Natural killer cell treated with Interleukin-12 subunit alpha and Interleukin-12 subunit beta and Interleukin-15 and Interleukin-18, amount 100 ng/mL, for 72 hours (primary cell): ENCODE measurements at regions not wholly inside any gene's neighbourhood (a gene's known extent, or its start where the extent isn't known, plus 50 kb on each side); places are given as distances from the start of the nearest gene placed in this dataset.
"Not testable (repeated sequence)": the region's sequence is repeated elsewhere in the genome, so short reads cannot be mapped to it uniquely, and the experiment has no call there.

Source experiments
- ATAC-seq, 2 donors: fragments of 150-1000 bp; cut with Tn5 transposase in 1 of 2; sonication (Bioruptor Pico), chemical (Tn5 transposase) in 1 of 2; 2 replicates each; pipeline ENCODE4 v1.10.0; 2021
- DNase-seq: peaks from one replicate; pipeline ENCODE4 v3.0.0; 2022; ENCODE audit warnings: low spot score
- H3K27ac Mint-ChIP-seq, 2 donors: 1 replicate in 1 of 2; 2 replicates in 1 of 2; pipeline ENCODE4 v1.8.0; 2022; ENCODE audit warnings: mixed read lengths in 2 of 2, mild to moderate bottlenecking in 1 of 2, moderate library complexity in 1 of 2
- H3K27me3 Mint-ChIP-seq, 2 donors: 1 replicate in 1 of 2; 2 replicates in 1 of 2; pipeline ENCODE4 v1.8.0; 2022; ENCODE audit warnings: mixed read lengths in 2 of 2
- H3K36me3 Mint-ChIP-seq: one replicate; pipeline ENCODE4 v1.8.0; 2022; ENCODE audit warnings: mixed read lengths
- H3K4me1 Mint-ChIP-seq, 2 donors: 1 replicate in 1 of 2; 2 replicates in 1 of 2; pipeline ENCODE4 v1.8.0; 2022; ENCODE audit warnings: low read depth in 2 of 2, mixed read lengths in 2 of 2, mild to moderate bottlenecking in 1 of 2
- H3K4me3 Mint-ChIP-seq: one replicate; pipeline ENCODE4 v1.8.0; 2022; ENCODE audit warnings: mixed read lengths
- H3K9me3 Mint-ChIP-seq: 2 replicates; pipeline ENCODE4 v1.8.0; 2022; ENCODE audit warnings: mixed read lengths

- H3K4me3 Mint-ChIP-seq: no peak overlapping the region
- ATAC-seq (peak in 1 of 2 donors; percentile 32), DNase-seq (no peak)
- H3K4me1 Mint-ChIP-seq: peaks cover 0 to 11% of the 10 kb centered on the region in 2 donors
- peaks cover 0 to 15% of the 10 kb centered on the region in 2 donors for H3K27me3 Mint-ChIP-seq
- no peak overlapping the region for H3K27ac Mint-ChIP-seq
- H3K36me3 Mint-ChIP-seq: peaks cover 10% of the 10 kb centered on the region
- no peaks in the 10 kb centered on the region for H3K9me3 Mint-ChIP-seq
These were observed 111.1 kb downstream of the KLF8 start for GRCh38 chrX:56343219-56343618.

GRCh38 chrX:56343664-56344063 lies 111.5 kb downstream of the KLF8 start:
- Mint-ChIP-seq H3K9me3 (no peaks in the 10 kb centered on the region), H3K27me3 (peaks cover 0 to 15% of the 10 kb centered on the region in 2 donors), H3K4me3 (no peak overlapping the region), H3K4me1 (peaks cover 0 to 11% of the 10 kb centered on the region in 2 donors), H3K36me3 (peaks cover 8% of the 10 kb centered on the region), H3K27ac (no peak overlapping the region)
- ATAC-seq (no peak), DNase-seq (no peak)

DNA sequence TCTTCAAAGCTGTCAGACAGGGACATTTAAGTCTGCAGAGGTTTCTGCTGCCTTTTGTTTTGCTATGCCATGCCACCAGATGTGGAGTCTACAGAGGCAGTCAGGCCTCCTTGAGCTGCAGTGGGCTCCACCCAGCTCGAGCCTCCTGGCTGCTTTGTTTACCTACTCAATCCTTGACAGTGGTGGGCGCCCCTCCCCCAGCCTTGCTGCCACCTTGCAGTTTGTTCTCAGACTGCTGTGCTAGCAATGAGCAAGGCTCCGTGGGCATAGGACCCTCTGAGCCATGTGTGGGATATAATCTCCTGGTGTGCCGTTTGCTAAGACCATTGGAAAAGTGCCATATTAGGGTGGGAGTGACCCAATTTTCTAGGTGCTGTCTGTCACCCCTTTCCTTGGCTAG lies 126.0 kb downstream of the KLF8 start:
- peaks cover 8 to 15% of the 10 kb centered on the region in 2 donors for H3K27me3 Mint-ChIP-seq
- not testable (repeated sequence) for H3K27ac Mint-ChIP-seq, H3K4me3 Mint-ChIP-seq, ATAC-seq, H3K4me1 Mint-ChIP-seq, H3K36me3 Mint-ChIP-seq, DNase-seq, H3K9me3 Mint-ChIP-seq

- Mint-ChIP-seq H3K4me1 (peaks cover 15 to 20% of the 10 kb centered on the region in 2 donors), H3K27ac (peak overlapping the region; percentile 13 to 27), H3K36me3 (peaks cover 11% of the 10 kb centered on the region), H3K4me3 (peak overlapping the region; percentile 35)
- not testable (repeated sequence) for ATAC-seq, DNase-seq, H3K27me3 Mint-ChIP-seq, H3K9me3 Mint-ChIP-seq
These were observed 133.0 kb downstream of the KLF8 start for GRCh38 chrX:56365171-56365570.

DNA sequence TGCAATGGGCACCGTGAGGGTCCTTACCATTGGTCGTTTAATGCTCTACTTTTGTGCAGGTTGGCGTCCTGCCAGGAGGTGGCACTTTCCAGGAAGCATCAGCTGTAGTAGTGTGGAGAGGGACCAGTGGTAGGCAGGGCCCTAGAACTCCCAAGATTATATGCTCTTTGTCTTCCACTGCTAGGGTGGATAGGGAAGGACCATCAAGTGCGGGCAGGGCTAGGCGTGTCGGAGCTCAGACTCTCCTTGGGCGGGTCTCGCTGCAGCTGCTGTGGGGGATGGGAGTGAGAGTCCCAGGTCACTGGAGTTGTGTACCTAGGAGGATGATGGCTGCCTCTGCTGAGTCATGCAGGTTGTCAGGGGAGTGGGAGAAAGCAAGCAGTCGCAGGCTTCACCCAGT lies 134.7 kb downstream of the KLF8 start:
- DNase-seq (no peak), ATAC-seq (peak in 1 of 2 donors; percentile 15)
- H3K36me3 Mint-ChIP-seq: peaks cover 11% of the 10 kb centered on the region
- H3K4me1 Mint-ChIP-seq: peaks cover 15 to 20% of the 10 kb centered on the region in 2 donors
- H3K4me3 Mint-ChIP-seq: no peak overlapping the region
- no peaks in the 10 kb centered on the region for H3K9me3 Mint-ChIP-seq
- H3K27me3 Mint-ChIP-seq: peaks cover 0 to 11% of the 10 kb centered on the region in 2 donors
- H3K27ac Mint-ChIP-seq: peak overlapping the region; percentile 27 to 62

DNA sequence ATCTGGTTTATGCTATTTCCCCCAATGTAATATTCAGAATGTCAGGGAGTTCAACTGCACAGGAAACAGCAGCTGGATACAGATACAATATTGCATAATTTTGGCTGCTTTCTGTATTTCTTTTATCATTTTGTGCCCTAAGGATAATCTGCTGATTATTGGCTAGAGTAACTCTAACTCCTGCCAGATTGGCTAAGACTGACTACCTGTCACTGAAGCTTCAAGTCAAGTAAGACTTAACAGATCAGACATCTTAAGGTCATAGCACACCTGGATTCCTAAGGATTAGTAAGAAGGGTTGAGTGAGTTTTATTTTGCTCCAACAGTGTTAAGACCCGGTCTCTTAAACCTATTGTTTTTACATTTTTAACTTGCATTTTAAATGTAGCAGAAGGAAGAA lies 136.8 kb downstream of the KLF8 start:
- no peaks in the 10 kb centered on the region for H3K9me3 Mint-ChIP-seq
- peaks cover 0 to 14% of the 10 kb centered on the region in 2 donors for H3K27me3 Mint-ChIP-seq
- H3K36me3 Mint-ChIP-seq: peaks cover 11% of the 10 kb centered on the region
- H3K4me3 Mint-ChIP-seq: peak overlapping the region; percentile 49
- H3K4me1 Mint-ChIP-seq: peaks cover 15 to 20% of the 10 kb centered on the region in 2 donors
- DNase-seq: no peak
- no peak for ATAC-seq
- H3K27ac Mint-ChIP-seq: peak overlapping the region; percentile 57 to 62

DNA sequence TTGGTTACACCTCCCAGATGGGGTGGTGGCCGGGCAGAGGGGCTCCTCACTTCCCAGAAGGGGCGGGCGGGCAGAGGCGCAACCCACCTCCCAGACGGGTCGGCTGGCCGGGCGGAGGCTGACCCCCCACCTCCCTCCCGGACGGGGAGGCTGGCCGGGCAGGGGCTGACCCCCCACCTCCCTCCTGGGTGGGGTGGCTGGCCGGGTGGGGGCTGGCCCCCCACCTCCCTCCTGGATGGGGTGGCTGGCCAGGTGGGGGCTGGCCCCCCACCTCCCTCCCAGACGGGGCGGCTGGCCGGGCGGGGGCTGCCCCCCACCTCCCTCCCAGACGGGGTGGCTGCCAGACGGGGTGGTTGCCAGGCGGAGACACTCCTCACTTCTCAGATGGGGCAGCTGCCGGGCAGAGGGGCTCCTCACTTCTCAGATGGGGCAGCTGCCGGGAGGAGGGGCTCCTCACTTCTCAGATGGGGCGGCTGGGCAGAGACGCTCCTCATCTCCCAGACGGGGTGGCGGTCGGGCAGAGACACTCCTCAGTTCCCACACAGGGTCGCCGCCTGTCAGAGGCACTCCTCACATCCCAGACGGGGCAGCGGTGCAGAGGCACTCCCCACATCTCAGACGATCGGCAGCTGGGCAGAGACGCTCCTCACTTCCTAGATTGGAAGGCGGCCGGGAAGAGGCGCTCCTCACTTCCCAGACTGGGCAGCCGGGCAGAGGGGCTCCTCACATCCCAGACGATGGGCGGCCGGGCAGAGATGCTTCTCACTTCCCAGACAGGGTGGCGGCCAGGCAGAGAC lies 148.0 kb downstream of the KLF8 start:
- H3K4me3 Mint-ChIP-seq, ATAC-seq, H3K27ac Mint-ChIP-seq: not testable (repeated sequence)

DNA sequence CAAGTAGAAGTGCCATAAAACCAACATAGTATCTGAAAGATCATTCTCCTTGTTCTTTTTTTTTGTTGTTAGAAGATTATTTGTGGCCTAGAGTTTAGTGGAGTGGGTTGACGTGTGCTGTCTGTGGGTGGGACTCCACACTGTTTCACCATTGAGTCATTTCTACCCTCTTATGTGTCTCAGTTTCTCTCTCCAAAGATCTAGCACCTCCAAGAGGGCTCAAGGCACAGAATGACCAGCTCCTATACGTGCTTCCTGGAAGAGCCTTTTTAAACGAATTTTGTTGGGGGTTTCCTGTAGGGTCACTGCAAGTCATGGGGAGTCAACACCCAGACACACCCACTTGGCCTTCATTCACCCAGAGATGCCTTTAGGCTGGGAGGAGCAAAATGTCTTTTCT lies 150.1 kb downstream of the KLF8 start:
- H3K4me3 Mint-ChIP-seq: peak overlapping the region; percentile 44
- ATAC-seq (peak; percentile 96), DNase-seq (peak; percentile 61)
- peak overlapping the region; percentile 54 to 88 for H3K27ac Mint-ChIP-seq
- peaks cover 18 to 28% of the 10 kb centered on the region in 2 donors for H3K4me1 Mint-ChIP-seq
- H3K36me3 Mint-ChIP-seq: no peaks in the 10 kb centered on the region
- no peaks in the 10 kb centered on the region for H3K9me3 Mint-ChIP-seq
- peaks cover 0 to 11% of the 10 kb centered on the region in 2 donors for H3K27me3 Mint-ChIP-seq

More for the DNA sequence above, 148.0 kb downstream of the KLF8 start:
- not testable (repeated sequence) for DNase-seq, H3K27me3 Mint-ChIP-seq, H3K36me3 Mint-ChIP-seq, H3K9me3 Mint-ChIP-seq
- H3K4me1 Mint-ChIP-seq: peaks cover 11 to 25% of the 10 kb centered on the region in 2 donors

DNA sequence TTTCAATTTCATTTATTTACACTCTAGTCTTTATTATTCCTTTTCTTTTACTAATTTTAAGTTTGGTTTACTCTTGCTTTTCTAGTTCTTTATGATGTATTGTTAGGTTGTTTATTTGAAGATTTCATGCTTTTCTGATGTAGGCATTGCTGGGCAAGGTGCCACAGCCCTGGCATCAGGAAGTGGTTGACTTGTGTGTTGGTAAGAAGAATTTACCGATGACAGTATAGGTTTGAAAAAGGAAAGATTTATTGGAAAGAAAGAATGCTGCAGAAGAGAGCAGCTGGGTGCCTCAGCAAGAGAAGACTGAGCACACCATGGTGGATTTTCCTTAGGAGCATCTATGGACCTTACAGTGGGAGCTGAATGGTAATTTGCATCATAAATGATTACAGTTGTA lies 153.2 kb downstream of the KLF8 start:
- no peak for DNase-seq
- Mint-ChIP-seq H3K36me3 (no peaks in the 10 kb centered on the region), H3K27ac (peak overlapping the region; percentile 1 to 88), H3K9me3 (no peaks in the 10 kb centered on the region), H3K4me3 (peak overlapping the region; percentile 2), H3K4me1 (peaks cover 18 to 28% of the 10 kb centered on the region in 2 donors), H3K27me3 (peaks cover 0 to 15% of the 10 kb centered on the region in 2 donors)
- no peak for ATAC-seq

DNA sequence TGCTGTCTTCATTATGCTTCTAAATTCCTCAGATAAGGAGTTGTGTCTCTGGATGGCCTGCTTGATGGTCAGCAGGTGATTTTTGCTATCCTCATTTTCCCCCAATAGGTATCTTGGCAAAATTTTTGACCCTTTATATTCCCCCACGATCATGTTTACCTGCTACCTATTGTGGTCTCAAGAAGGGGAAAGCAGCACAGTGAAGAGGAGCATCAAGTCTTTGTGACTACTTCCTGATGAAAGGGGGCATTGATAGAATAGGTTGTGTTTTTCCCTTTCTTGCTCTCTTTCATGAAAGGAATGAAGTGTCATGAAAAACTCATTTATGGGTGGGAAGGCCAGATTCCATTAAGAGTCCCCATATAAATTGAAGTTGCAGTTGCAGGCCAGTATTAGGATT lies 153.8 kb downstream of the KLF8 start:
- peak overlapping the region in 1 of 2 donors; percentile 56 for H3K27ac Mint-ChIP-seq
- no peak for DNase-seq
- peak overlapping the region; percentile 32 for H3K4me3 Mint-ChIP-seq
- peaks cover 18 to 28% of the 10 kb centered on the region in 2 donors for H3K4me1 Mint-ChIP-seq
- no peaks in the 10 kb centered on the region for H3K36me3 Mint-ChIP-seq
- peaks cover 0 to 15% of the 10 kb centered on the region in 2 donors for H3K27me3 Mint-ChIP-seq
- no peaks in the 10 kb centered on the region for H3K9me3 Mint-ChIP-seq
- no peak for ATAC-seq

DNA sequence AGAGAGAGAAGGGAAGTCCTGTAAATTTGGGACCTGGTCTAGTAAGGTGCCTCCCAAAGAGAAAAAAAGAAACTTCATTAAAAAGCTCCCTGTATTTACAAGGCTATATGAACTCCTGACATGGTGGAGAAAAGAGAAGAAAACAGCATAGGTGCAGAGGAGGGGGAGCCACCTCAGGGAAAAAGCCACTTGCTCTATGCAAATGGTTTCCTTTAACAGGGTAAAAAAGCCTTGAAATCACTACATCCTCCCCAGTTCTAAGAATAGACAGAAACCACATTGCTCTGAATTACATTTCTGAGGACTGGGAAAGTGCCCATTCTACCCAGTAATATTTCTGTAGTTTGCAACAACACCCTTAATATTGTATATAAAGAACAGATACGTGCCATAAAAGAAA lies 165.5 kb downstream of the KLF8 start:
- peaks cover 7 to 17% of the 10 kb centered on the region in 2 donors for H3K4me1 Mint-ChIP-seq
- peak overlapping the region; percentile 58 for H3K4me3 Mint-ChIP-seq
- H3K27ac Mint-ChIP-seq: peak overlapping the region; percentile 81 to 92
- H3K9me3 Mint-ChIP-seq: no peaks in the 10 kb centered on the region
- peaks cover 0 to 10% of the 10 kb centered on the region in 2 donors for H3K27me3 Mint-ChIP-seq
- H3K36me3 Mint-ChIP-seq: peaks cover 11% of the 10 kb centered on the region
- DNase-seq: no peak
- ATAC-seq: peak; percentile 78 to 91

DNA sequence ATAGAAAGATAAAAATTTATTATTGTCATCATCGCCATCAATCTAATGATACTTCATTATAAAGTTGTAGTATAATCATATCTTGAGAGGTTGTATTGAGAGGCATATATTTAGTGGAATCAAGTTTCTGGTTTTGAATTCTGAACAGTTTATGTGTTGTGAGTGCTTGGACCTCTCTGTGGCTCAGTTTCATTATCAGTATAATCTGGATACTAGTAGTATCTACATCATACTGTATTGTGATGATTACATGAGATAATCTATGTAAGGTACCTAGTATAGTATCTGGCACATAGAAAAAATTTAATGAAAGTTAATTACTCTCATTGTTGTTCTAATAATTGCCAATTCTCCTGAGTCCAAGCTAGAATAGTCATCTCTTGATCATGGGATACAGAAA lies 161.2 kb upstream of the UBQLN2 start:
- DNase-seq: no peak
- H3K4me3 Mint-ChIP-seq: no peak overlapping the region
- peaks cover 2 to 10% of the 10 kb centered on the region in 2 donors for H3K4me1 Mint-ChIP-seq
- H3K9me3 Mint-ChIP-seq: no peaks in the 10 kb centered on the region
- no peak for ATAC-seq
- peaks cover 0 to 11% of the 10 kb centered on the region in 2 donors for H3K27me3 Mint-ChIP-seq
- peaks cover 6% of the 10 kb centered on the region for H3K36me3 Mint-ChIP-seq
- H3K27ac Mint-ChIP-seq: no peak overlapping the region

- Mint-ChIP-seq H3K36me3 (peaks cover 13% of the 10 kb centered on the region), H3K27ac (no peak overlapping the region), H3K9me3 (peaks cover 3% of the 10 kb centered on the region), H3K4me1 (no peaks in the 10 kb centered on the region), H3K27me3 (peaks cover 0 to 17% of the 10 kb centered on the region in 2 donors), H3K4me3 (no peak overlapping the region)
- DNase-seq (no peak), ATAC-seq (no peak)
These were observed 133.8 kb upstream of the UBQLN2 start for GRCh38 chrX:56429581-56429980.

DNA sequence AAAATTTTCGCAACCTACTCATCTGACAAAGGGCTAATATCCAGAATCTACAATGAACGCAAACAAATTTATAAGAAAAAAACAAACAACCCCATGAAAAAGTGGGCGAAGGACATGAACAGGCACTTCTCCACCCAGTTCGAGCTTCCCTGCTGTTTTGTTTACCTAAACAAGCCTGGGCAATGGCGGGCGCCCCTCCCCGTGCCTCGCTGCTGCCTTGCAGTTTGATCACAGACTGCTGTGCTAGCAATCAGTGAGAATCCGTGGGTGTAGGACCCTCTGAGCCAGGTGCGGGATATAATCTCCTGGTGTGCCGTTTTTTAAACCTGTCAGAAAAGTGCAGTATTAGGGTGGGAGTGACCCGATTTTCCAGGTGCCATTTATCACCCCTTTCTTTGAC lies 111.4 kb upstream of the UBQLN2 start:
- H3K36me3 Mint-ChIP-seq, H3K27me3 Mint-ChIP-seq, H3K9me3 Mint-ChIP-seq, DNase-seq, H3K4me1 Mint-ChIP-seq, H3K4me3 Mint-ChIP-seq, H3K27ac Mint-ChIP-seq, ATAC-seq: not testable (repeated sequence)
